SK-N-SH treated with all-trans-retinoic acid at 6 μM for 48 hours (cell line): ENCODE measurements at regions not wholly inside any gene's neighbourhood (a gene's known extent, or its start where the extent isn't known, plus 50 kb on each side); places are given as distances from the start of the nearest gene placed in this dataset.

Experiments
- ATAC-seq: fragments of 200-7000 bp; cut with Tn5 transposase; 3 replicates; pipeline ENCODE4 v1.9.1; 2020; ENCODE audit warnings: mild to moderate bottlenecking, moderate library complexity
- BACH2 ChIP-seq: fragments of 250-450 bp; sonication (Bioruptor Pico); IDR thresholded peaks from 2 replicates; pipeline ENCODE4 v1.9.0; 2021; ENCODE audit warnings: mild to moderate bottlenecking, borderline replicate concordance
- CREB5 ChIP-seq: fragments of 250-450 bp; sonication (Bioruptor Pico); IDR thresholded peaks from 2 replicates; pipeline ENCODE4 v1.5.1; 2020; ENCODE audit warnings: low read depth, mild to moderate bottlenecking, moderate library complexity
- CSDC2 ChIP-seq: fragments of 250-450 bp; sonication (Bioruptor Pico); IDR thresholded peaks from 2 replicates; pipeline ENCODE4 v1.5.0; 2020; ENCODE audit warnings: mild to moderate bottlenecking, moderate library complexity
- CSRNP3 ChIP-seq: fragments of 250-450 bp; sonication (Bioruptor Pico); IDR thresholded peaks from 2 replicates; pipeline ENCODE4 v1.5.1; 2021; ENCODE audit warnings: mild to moderate bottlenecking, moderate library complexity
- ESRRG ChIP-seq: fragments of 250-450 bp; sonication (Bioruptor Pico); IDR thresholded peaks from 2 replicates; pipeline ENCODE4 v1.6.1; 2021; ENCODE audit warnings: mild to moderate bottlenecking
- ISL1 ChIP-seq: fragments of 250-450 bp; sonication (Bioruptor Pico); IDR thresholded peaks from 2 replicates; pipeline ENCODE4 v2.1.2; 2022; ENCODE audit warnings: mild to moderate bottlenecking, moderate library complexity
- PATZ1 ChIP-seq: fragments of 250-450 bp; sonication (Bioruptor Pico); IDR thresholded peaks from 2 replicates; pipeline ENCODE4 v1.8.0; 2020; ENCODE audit warnings: mild to moderate bottlenecking, moderate library complexity, borderline replicate concordance
- POU6F1 ChIP-seq: fragments of 250-450 bp; sonication (Bioruptor Pico); IDR thresholded peaks from 2 replicates; pipeline ENCODE4 v1.8.0; 2021; ENCODE audit warnings: low read depth, mild to moderate bottlenecking, moderate library complexity, borderline replicate concordance
- PPARA ChIP-seq: fragments of 250-450 bp; sonication (Bioruptor Pico); IDR thresholded peaks from 2 replicates; pipeline ENCODE4 v1.5.0; 2020; ENCODE audit warnings: mild to moderate bottlenecking, borderline replicate concordance
- RARB ChIP-seq: fragments of 250-450 bp; sonication (Bioruptor Pico); IDR thresholded peaks from 2 replicates; pipeline ENCODE4 v1.8.0; 2021; ENCODE audit warnings: mild to moderate bottlenecking, moderate library complexity
- TCF4 ChIP-seq: fragments of 250-450 bp; sonication (Bioruptor Pico); IDR thresholded peaks from 2 replicates; pipeline ENCODE4 v1.8.0; 2021; ENCODE audit warnings: mild to moderate bottlenecking, moderate library complexity, borderline replicate concordance
- TOX ChIP-seq: fragments of 250-450 bp; sonication (Bioruptor Pico); IDR thresholded peaks from 2 replicates; pipeline ENCODE4 v1.8.0; 2021; ENCODE audit warnings: mild to moderate bottlenecking, moderate library complexity, borderline replicate concordance
- TSHZ2 ChIP-seq: fragments of 250-450 bp; sonication (Bioruptor Pico); IDR thresholded peaks from 2 replicates; pipeline ENCODE4 v1.5.0; 2020; ENCODE audit warnings: mild to moderate bottlenecking, moderate library complexity
- ZFP3 ChIP-seq: fragments of 250-450 bp; sonication (Bioruptor Pico); IDR thresholded peaks from 2 replicates; pipeline ENCODE4 v1.5.0; 2020; ENCODE audit warnings: mild to moderate bottlenecking, moderate library complexity
- ZNF565 ChIP-seq: fragments of 450-650 bp; formaldehyde crosslinking; conservative IDR thresholded peaks from 2 replicates; pipeline ENCODE4 v1.5.0; 2020; ENCODE audit warnings: low read depth, mild to moderate bottlenecking, moderate library complexity
- ZNF70 ChIP-seq: fragments of 450-650 bp; formaldehyde crosslinking; IDR thresholded peaks from 2 replicates; pipeline ENCODE4 v1.5.0; 2020; ENCODE audit warnings: mild to moderate bottlenecking, moderate library complexity
- ZNF8 ChIP-seq: fragments of 450-650 bp; formaldehyde crosslinking; IDR thresholded peaks from 2 replicates; pipeline ENCODE4 v1.5.0; 2020; ENCODE audit warnings: mild to moderate bottlenecking, moderate library complexity

DNA sequence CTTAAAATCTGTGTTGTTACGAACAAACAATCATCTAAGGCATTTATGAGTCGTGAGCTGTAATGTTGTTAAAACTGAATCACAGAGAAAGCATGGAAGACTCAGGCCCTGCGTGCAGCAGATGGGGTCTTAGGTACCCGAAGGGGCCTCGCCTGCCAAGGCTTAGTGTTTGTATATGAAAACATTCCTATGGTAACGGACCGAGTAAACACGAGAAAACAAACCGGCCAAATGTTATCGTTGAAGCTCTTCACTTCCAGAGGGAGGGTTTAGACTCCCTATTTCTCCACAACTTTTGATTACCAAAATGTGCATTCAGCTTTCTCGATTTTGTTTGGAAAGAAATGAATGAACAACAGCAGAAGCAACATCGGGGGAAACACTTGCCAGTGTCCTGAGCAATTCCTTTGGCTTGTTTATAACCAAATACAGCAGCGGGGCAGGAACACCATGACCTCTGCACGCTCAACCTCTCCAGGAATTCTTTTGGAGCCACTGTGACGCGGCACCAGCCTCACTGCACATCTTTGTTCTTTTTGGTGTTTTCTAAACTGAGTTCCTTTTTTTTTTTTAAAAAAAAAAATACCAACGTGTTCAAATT lies 121.6 kb upstream of the KLF6 start:
- TF ChIP-seq ZNF565 (CRISPR knock-in tag), result no peak
- TF ChIP-seq, all 23 proteins: peak for 0
- ATAC-seq, result no peak

GRCh38 chr10:3904419-3904960 lies 119.5 kb upstream of the KLF6 start:
- TF ChIP-seq ESRRG (CRISPR knock-in tag), result no peak
- TF ChIP-seq PPARA, result no peak
- TF ChIP-seq ZNF70 (CRISPR knock-in tag), result no peak
- no peak for TF ChIP-seq CREB5
- no peak for TF ChIP-seq ISL1 (CRISPR knock-in tag)
- no peak for TF ChIP-seq RARB (CRISPR knock-in tag)
- no peak for TF ChIP-seq ZNF8 (CRISPR knock-in tag)
- no peak for TF ChIP-seq CSRNP3
- TF ChIP-seq POU6F1 (CRISPR knock-in tag), result no peak
- TF ChIP-seq BACH2 (CRISPR knock-in tag), result no peak
- ATAC-seq, result no peak

- ATAC-seq, result peak; percentile 83
Measured at GRCh38 chr10:3902809-3903410, 117.9 kb upstream of the KLF6 start.

More at GRCh38 chr10:3902809-3903410, 117.9 kb upstream of the KLF6 start:
- TF ChIP-seq ZNF8 (CRISPR knock-in tag), result no peak
- TF ChIP-seq BACH2 (CRISPR knock-in tag), result no peak
- no peak for TF ChIP-seq PATZ1
- TF ChIP-seq TCF4 (CRISPR knock-in tag), result no peak
- no peak for TF ChIP-seq CREB5
- no peak for TF ChIP-seq PPARA
- TF ChIP-seq CSDC2 (CRISPR knock-in tag), result no peak
- TF ChIP-seq TOX (CRISPR knock-in tag), result no peak
- TF ChIP-seq TSHZ2 (CRISPR knock-in tag), result no peak
- TF ChIP-seq ZFP3 (CRISPR knock-in tag), result no peak
